HepG2 (cell line): ENCODE measurements at regions not wholly inside any gene's neighbourhood (a gene's known extent, or its start where the extent isn't known, plus 50 kb on each side); places are given as distances from the start of the nearest gene placed in this dataset.
A peak's percentile ranks its signal among the peaks of the same experiment; 100 is the strongest.

ENCODE experiments used
- ATAC-seq: fragments of 200-7000 bp; cut with Tn5 transposase; 3 replicates; pipeline ENCODE4 v1.9.1; 2020; ENCODE audit warnings: mild to moderate bottlenecking, moderate library complexity
- BruUV-seq: library from RNA; stranded (reverse); fragments of 400-500 nt; replicated peaks from 2 replicates; lab custom pipeline; 2021; lab: Mats Ljungman, UMichigan
- CTCF ChIA-PET: fragments of 300-600 bp; formaldehyde crosslinking; extraction: SDS; loops from one replicate; lab custom pipeline; 2021; ENCODE audit warnings: low total read pairs, inconsistent platforms, low intra/inter-chr PET ratio; lab: Yijun Ruan, JAX
- POLR2A ChIA-PET: fragments of 350-600 bp; sonication (Branson Sonifier 250); formaldehyde crosslinking; loops from one replicate; lab custom pipeline; 2020; ENCODE audit warnings: antibody characterized with exemption, inconsistent platforms; lab: Yijun Ruan, JAX
- DNase-seq: peaks from one replicate; pipeline ENCODE4 v3.0.0-alpha.2; 2015; ENCODE audit warnings: low spot score
- FAIRE-seq: peaks from 3 replicates; lab custom pipeline; 2011; peaks lifted over from hg19 to GRCh38; lab: Jason Lieb, UNC
- H2AFZ ChIP-seq: one replicate; pipeline ENCODE4 v1.6.1; 2011; ENCODE audit warnings: low read length, inconsistent platforms
- H3K27ac ChIP-seq: fragments of 300-600 bp; 3 replicates; pipeline ENCODE4 v1.8.0; 2011; ENCODE audit warnings: mixed run types, mild to moderate bottlenecking, mixed read lengths, low read length, inconsistent platforms; ENCODE audit not compliant: insufficient read depth; ENCODE audit errors: extremely low read length
- H3K27me3 ChIP-seq, 2 experiments: fragments of 200-600 bp in 1 of 2; 2 replicates in 1 of 2; 3 replicates in 1 of 2; pipeline versions ENCODE4 v1.6.0 to v1.8.0; 2011; ENCODE audit warnings: low read length in 2 of 2, mild to moderate bottlenecking in 2 of 2, moderate library complexity in 2 of 2, inconsistent platforms in 1 of 2; ENCODE audit not compliant: insufficient read depth in 2 of 2, control insufficient read depth in 1 of 2
- H3K36me3 ChIP-seq, 2 experiments: fragments of 200-600 bp in 1 of 2; replicated peaks in 1 of 2; 2 replicates in 1 of 2; 3 replicates in 1 of 2; pipeline versions ENCODE4 v1.5.1 to v1.8.0; 2011; ENCODE audit warnings: low read length in 2 of 2, inconsistent platforms in 1 of 2; ENCODE audit not compliant: insufficient read depth in 2 of 2, control insufficient read depth in 1 of 2
- H3K4me1 ChIP-seq: 2 replicates; pipeline ENCODE4 v1.5.1; 2012; ENCODE audit warnings: low read length, inconsistent platforms; ENCODE audit not compliant: insufficient read depth
- H3K4me2 ChIP-seq: 2 replicates; pipeline ENCODE4 v1.6.0; 2011; ENCODE audit warnings: low read depth, low read length, inconsistent platforms
- H3K4me3 ChIP-seq, 3 experiments: fragments of 200-600 bp in 1 of 3; sonication (generic), shearing (Covaris generic) in 1 of 3; replicated peaks in 1 of 3; 2 replicates each; pipeline ENCODE4 v1.5.1; 2011 to 2016; ENCODE audit warnings: low read length in 3 of 3, inconsistent platforms in 2 of 3, low read depth in 2 of 3, mild to moderate bottlenecking in 2 of 3, control low read depth in 1 of 3, mixed read lengths in 1 of 3; ENCODE audit not compliant: insufficient read depth in 1 of 3
- H3K79me2 ChIP-seq: one replicate; pipeline ENCODE4 v1.6.1; 2011; ENCODE audit warnings: low read length, inconsistent platforms; ENCODE audit not compliant: insufficient read depth
- H3K9ac ChIP-seq: 2 replicates; pipeline ENCODE4 v1.6.0; 2011; ENCODE audit warnings: mild to moderate bottlenecking, low read depth, low read length, inconsistent platforms; ENCODE audit not compliant: insufficient read depth
- H3K9me3 ChIP-seq: 2 replicates; pipeline ENCODE4 v1.5.1; 2012; ENCODE audit warnings: mild to moderate bottlenecking, low read length
- H4K20me1 ChIP-seq: 2 replicates; pipeline ENCODE4 v1.6.0; 2011; ENCODE audit warnings: inconsistent platforms, mild to moderate bottlenecking, low read length, moderate library complexity; ENCODE audit not compliant: insufficient read depth
- NR2F1 ChIP-seq, 2 experiments: fragments of 450-650 bp in 1 of 2; formaldehyde crosslinking in 1 of 2; IDR thresholded peaks; 2 replicates each; pipeline versions ENCODE4 v1.5.0 to v1.6.1; 2016 to 2020; ENCODE audit warnings: mild to moderate bottlenecking in 1 of 2, missing compliant biosample characterization in 1 of 2, missing genetic modification reagents in 1 of 2, moderate library complexity in 1 of 2
- THRA ChIP-seq: sonication (generic); formaldehyde crosslinking; IDR thresholded peaks from 2 replicates; pipeline ENCODE4 v1.4.0; 2020; ENCODE audit warnings: missing genetic modification reagents, borderline replicate concordance
- ZNF441 ChIP-seq: sonication (generic); formaldehyde crosslinking; IDR thresholded peaks from 2 replicates; pipeline ENCODE4 v1.7.0; 2021; ENCODE audit warnings: missing genetic modification reagents, borderline replicate concordance
- WGBS: methylation state at CpG from one replicate; pipeline ENCODE4 v1.1.6; 2017; ENCODE audit warnings: low lambda C conversion rate; 5-methylcytosine and 5-hydroxymethylcytosine counted together
- in situ Hi-C: cut with HindIII; loops from 2 replicates; pipeline ENCODE4 v1.10.0; 2017; ENCODE audit warnings: low pct_unique_long_range_greater_than_20kb; ENCODE audit not compliant: extremely low pct_ligation_motif_present
- intact Hi-C: fragments of 100-400 bp; cut with micrococcal nuclease; formaldehyde crosslinking; loops from one replicate; pipeline ENCODE4 v1.10.0; 2022; ENCODE audit not compliant: unreplicated experiment

GRCh38 chr9:89992326-89993198 lies 387.8 kb downstream of the GADD45G start:
- peak overlapping the region; percentile 25; the same call in 1 of the 2 replicates for H3K4me2 ChIP-seq
- peaks cover 54% of the 10 kb centered on the region for H3K4me1 ChIP-seq
- peak overlapping the region; percentile 22 for H2AFZ ChIP-seq
- peak; percentile 10; the same call in 2 of the 3 replicates for ATAC-seq
- H4K20me1 ChIP-seq = no peaks in the 10 kb centered on the region
- in situ Hi-C loops = no loop called here
- no peaks in the 10 kb centered on the region for H3K79me2 ChIP-seq
- 7% methylated on average over 10 of the region's 16 CpGs for WGBS
- peaks cover 2 to 11% of the 10 kb centered on the region in 2 experiments; a peak in 1 of 5 replicates for H3K27me3 ChIP-seq
- no peak overlapping the region for H3K9ac ChIP-seq
- no peaks in the 10 kb centered on the region for H3K9me3 ChIP-seq
- no peak overlapping the region for H3K27ac ChIP-seq
- peak overlapping the region in 1 of 3 experiments; percentile 12; a peak in 1 of 6 replicates for H3K4me3 ChIP-seq
- CTCF ChIA-PET = no interaction called here
- no peaks in the 10 kb centered on the region for H3K36me3 ChIP-seq
- BruUV-seq = no TSS peak
- no peak for FAIRE-seq
- TF ChIP-seq THRA (CRISPR knock-in tag) (peak; percentile 50; the same call in 1 of the 2 replicates), NR2F1 (CRISPR knock-in tag; IDR thresholded peaks at IDR 0.05) (0 out of 4 replicates have a peak, but pooled peaks of 1 of the 2 experiments have one; percentile 10), ZNF441 (CRISPR knock-in tag) (no peak)
- TF ChIP-seq, all 625 proteins: peak for 2
- POLR2A ChIA-PET = no interaction called here
- intact Hi-C loops = no loop called here
- DNase-seq = no peak
